Liver (tissue), 8 donors: ENCODE measurements at regions not wholly inside any gene's neighbourhood (a gene's known extent, or its start where the extent isn't known, plus 50 kb on each side); places are given as distances from the start of the nearest gene placed in this dataset.

ENCODE experiments used
- DNase-seq: peaks from one replicate; pipeline ENCODE4 v3.0.0-alpha.2; 2017; ENCODE audit warnings: low spot score
- H3K27ac ChIP-seq, 2 donors: one replicate each; pipeline ENCODE4 v1.7.0; 2013; ENCODE audit warnings: inconsistent platforms in 2 of 2, low read length in 2 of 2, control low read depth in 1 of 2, low read depth in 1 of 2, mild to moderate bottlenecking in 1 of 2
- H3K27me3 ChIP-seq, 4 donors: one replicate each; pipeline versions ENCODE4 v1.6.1 to v1.7.0; 2013; ENCODE audit warnings: low read length in 3 of 4, inconsistent platforms in 1 of 4, mild to moderate bottlenecking in 1 of 4, moderate library complexity in 1 of 4; ENCODE audit not compliant: control insufficient read depth in 4 of 4, insufficient read depth in 4 of 4
- H3K36me3 ChIP-seq, 4 donors: one replicate each; pipeline versions ENCODE4 v1.6.1 to v1.7.0; 2013; ENCODE audit warnings: low read length in 3 of 4, mild to moderate bottlenecking in 3 of 4, low read depth in 1 of 4, moderate library complexity in 1 of 4; ENCODE audit not compliant: control insufficient read depth in 4 of 4, insufficient read depth in 3 of 4
- H3K4me1 ChIP-seq, 4 donors: one replicate each; pipeline versions ENCODE4 v1.6.1 to v1.7.0; 2013; ENCODE audit warnings: low read length in 3 of 4, mild to moderate bottlenecking in 3 of 4, moderate library complexity in 1 of 4; ENCODE audit not compliant: control insufficient read depth in 4 of 4, insufficient read depth in 4 of 4
- H3K4me3 ChIP-seq, 3 donors: one replicate each; pipeline versions ENCODE4 v1.6.1 to v1.7.0; 2013; ENCODE audit warnings: low read length in 3 of 3, control low read depth in 1 of 3, low read depth in 1 of 3, mild to moderate bottlenecking in 1 of 3
- H3K9ac ChIP-seq, 2 donors: one replicate each; pipeline ENCODE4 v1.7.0; 2013; ENCODE audit warnings: low read length in 2 of 2, mild to moderate bottlenecking in 2 of 2, moderate library complexity in 2 of 2, control low read depth in 1 of 2, low read depth in 1 of 2
- H3K9me3 ChIP-seq, 4 donors: one replicate each; pipeline versions ENCODE4 v1.6.1 to v1.7.0; 2013; ENCODE audit warnings: low read length in 3 of 4; ENCODE audit not compliant: control insufficient read depth in 4 of 4
- CTCF ChIP-seq: fragments of 150-350 bp; IDR thresholded peaks from 2 replicates; pipeline ENCODE4 v1.5.1; 2017; ENCODE audit warnings: improper control_type of control experiment, low read depth, low read length; ENCODE audit not compliant: missing input control
- EGR1 ChIP-seq, 2 donors: IDR thresholded peaks; 2 replicates each; pipeline ENCODE4 v1.6.1; 2016 to 2018; ENCODE audit warnings: antibody characterized with exemption in 2 of 2, low read depth in 2 of 2
- FOXA1 ChIP-seq: IDR thresholded peaks from 2 replicates; pipeline ENCODE4 v1.6.1; 2016; ENCODE audit warnings: antibody characterized with exemption
- FOXA2 ChIP-seq: IDR thresholded peaks from 2 replicates; pipeline ENCODE4 v1.6.1; 2016; ENCODE audit warnings: antibody characterized with exemption
- GABPA ChIP-seq, 2 donors: IDR thresholded peaks in 1 of 2; conservative IDR thresholded peaks in 1 of 2; 2 replicates each; pipeline ENCODE4 v1.6.1; 2016; ENCODE audit warnings: antibody characterized with exemption in 2 of 2, mild to moderate bottlenecking in 1 of 2, moderate library complexity in 1 of 2
- HNF4A ChIP-seq, 2 donors: conservative IDR thresholded peaks; 2 replicates each; pipeline ENCODE4 v1.6.1; 2016; ENCODE audit warnings: antibody characterized with exemption in 2 of 2, mild to moderate bottlenecking in 2 of 2
- HNF4G ChIP-seq: IDR thresholded peaks from 2 replicates; pipeline ENCODE4 v1.6.1; 2016; ENCODE audit warnings: antibody characterized with exemption
- JUND ChIP-seq, 2 donors: IDR thresholded peaks; 2 replicates each; pipeline ENCODE4 v1.6.1; 2016; ENCODE audit warnings: antibody characterized with exemption in 2 of 2
- MAX ChIP-seq: IDR thresholded peaks from 2 replicates; pipeline ENCODE4 v1.6.1; 2016; ENCODE audit warnings: antibody characterized with exemption
- NR2F2 ChIP-seq: IDR thresholded peaks from 2 replicates; pipeline ENCODE4 v1.6.1; 2016; ENCODE audit warnings: antibody characterized with exemption
- RAD21 ChIP-seq, 2 donors: IDR thresholded peaks; 2 replicates each; pipeline ENCODE4 v1.6.1; 2016; ENCODE audit warnings: antibody characterized with exemption in 2 of 2, mild to moderate bottlenecking in 2 of 2
- REST ChIP-seq: IDR thresholded peaks from 2 replicates; pipeline ENCODE4 v1.6.1; 2016; ENCODE audit warnings: antibody characterized with exemption, mild to moderate bottlenecking
- RXRA ChIP-seq, 2 donors: IDR thresholded peaks; 2 replicates each; pipeline ENCODE4 v1.6.1; 2017 to 2018; ENCODE audit warnings: antibody characterized with exemption in 2 of 2, mild to moderate bottlenecking in 1 of 2
- SP1 ChIP-seq: IDR thresholded peaks from 2 replicates; pipeline ENCODE4 v1.6.1; 2018; ENCODE audit warnings: antibody characterized with exemption, mild to moderate bottlenecking
- TAF1 ChIP-seq: conservative IDR thresholded peaks from 2 replicates; pipeline ENCODE4 v1.6.1; 2016; ENCODE audit warnings: antibody characterized with exemption, mild to moderate bottlenecking
- YY1 ChIP-seq: IDR thresholded peaks from 2 replicates; pipeline ENCODE4 v1.6.1; 2016; ENCODE audit warnings: antibody characterized with exemption, mild to moderate bottlenecking
- WGBS: extraction: QIAGEN DNeasy Blood & Tissue Kit; methylation state at CpG from one replicate; pipeline ENCODE4 v1.1.7; 2013; 5-methylcytosine and 5-hydroxymethylcytosine counted together
- TF ChIP-seq, protein P1 (sequence below): IDR thresholded peaks from 2 replicates; pipeline ENCODE4 v1.6.1; 2016; ENCODE audit warnings: antibody characterized with exemption
- donor health status: healthy.
- donor health status: healthy.
- donor health status: healthy.
- donor health status: healthy.
- donor health status: healthy.

DNA sequence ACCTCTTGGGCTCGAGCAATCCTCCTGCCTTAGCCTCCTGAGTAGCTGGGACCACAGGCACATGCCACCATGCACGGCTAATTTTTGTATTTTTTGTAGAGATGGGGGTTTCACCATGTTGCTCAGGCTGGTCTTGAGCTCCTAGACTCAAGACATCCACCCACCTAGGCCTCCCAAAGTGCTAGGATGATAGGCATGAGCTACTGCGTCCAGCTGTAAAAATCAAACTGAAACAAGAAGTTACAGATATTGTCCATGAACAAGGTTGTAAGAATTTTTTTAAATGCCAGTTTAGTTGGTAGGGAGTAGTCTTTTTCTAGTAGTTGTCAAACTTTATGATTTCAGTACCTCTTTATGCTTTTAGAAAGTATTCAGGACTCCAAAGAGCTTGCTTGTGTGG is 424.4 kb upstream of the PMFBP1 start:
- no peaks in the 10 kb centered on the region for H3K9me3 ChIP-seq
- no peak overlapping the region for H3K4me3 ChIP-seq
- H3K27ac ChIP-seq: no peak overlapping the region
- TF ChIP-seq GABPA (IDR thresholded peaks at IDR 0.05 in 1 of 2, conservative IDR thresholded peaks at IDR 0.05 in 1 of 2) (no peak), RAD21 (IDR thresholded peaks at IDR 0.05) (no peak), YY1 (no peak), MAX (no peak), TAF1 (no peak), HNF4A (conservative IDR thresholded peaks at IDR 0.05) (no peak), FOXA1 (no peak), REST (no peak), NR2F2 (no peak), SP1 (no peak), CTCF (no peak), JUND (IDR thresholded peaks at IDR 0.05) (no peak), EGR1 (IDR thresholded peaks at IDR 0.05; ENCODE audit: low read depth in 2 of 2) (no peak), HNF4G (no peak), FOXA2 (no peak)
- TF ChIP-seq, protein P1, sequence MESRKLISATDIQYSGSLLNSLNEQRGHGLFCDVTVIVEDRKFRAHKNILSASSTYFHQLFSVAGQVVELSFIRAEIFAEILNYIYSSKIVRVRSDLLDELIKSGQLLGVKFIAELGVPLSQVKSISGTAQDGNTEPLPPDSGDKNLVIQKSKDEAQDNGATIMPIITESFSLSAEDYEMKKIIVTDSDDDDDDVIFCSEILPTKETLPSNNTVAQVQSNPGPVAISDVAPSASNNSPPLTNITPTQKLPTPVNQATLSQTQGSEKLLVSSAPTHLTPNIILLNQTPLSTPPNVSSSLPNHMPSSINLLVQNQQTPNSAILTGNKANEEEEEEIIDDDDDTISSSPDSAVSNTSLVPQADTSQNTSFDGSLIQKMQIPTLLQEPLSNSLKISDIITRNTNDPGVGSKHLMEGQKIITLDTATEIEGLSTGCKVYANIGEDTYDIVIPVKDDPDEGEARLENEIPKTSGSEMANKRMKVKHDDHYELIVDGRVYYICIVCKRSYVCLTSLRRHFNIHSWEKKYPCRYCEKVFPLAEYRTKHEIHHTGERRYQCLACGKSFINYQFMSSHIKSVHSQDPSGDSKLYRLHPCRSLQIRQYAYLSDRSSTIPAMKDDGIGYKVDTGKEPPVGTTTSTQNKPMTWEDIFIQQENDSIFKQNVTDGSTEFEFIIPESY: no peak
- DNase-seq: no peak
- WGBS: 96% methylated on average over 3 of the region's 3 CpGs
- no peaks in the 10 kb centered on the region for H3K36me3 ChIP-seq
- H3K9ac ChIP-seq: no peak overlapping the region
- H3K27me3 ChIP-seq: no peaks in the 10 kb centered on the region
- H3K4me1 ChIP-seq: no peaks in the 10 kb centered on the region

- Histone ChIP-seq H3K4me1 (no peaks in the 10 kb centered on the region), H3K27me3 (no peaks in the 10 kb centered on the region), H3K9ac (no peak overlapping the region), H3K4me3 (no peak overlapping the region), H3K36me3 (no peaks in the 10 kb centered on the region), H3K9me3 (no peaks in the 10 kb centered on the region), H3K27ac (no peak overlapping the region)
- WGBS: 91% methylated on average over 2 of the region's 2 CpGs
- DNase-seq: no peak
- TF ChIP-seq YY1 (no peak), TAF1 (no peak), HNF4A (conservative IDR thresholded peaks at IDR 0.05) (no peak), EGR1 (IDR thresholded peaks at IDR 0.05; ENCODE audit: low read depth in 2 of 2) (no peak), RXRA (IDR thresholded peaks at IDR 0.05) (no peak), JUND (IDR thresholded peaks at IDR 0.05) (no peak), FOXA1 (no peak), HNF4G (no peak), MAX (no peak), FOXA2 (no peak), SP1 (no peak), GABPA (IDR thresholded peaks at IDR 0.05 in 1 of 2, conservative IDR thresholded peaks at IDR 0.05 in 1 of 2) (no peak), CTCF (no peak)
- TF ChIP-seq, protein P1: no peak
Observed at GRCh38 chr16:72590151-72590937, 418.4 kb upstream of the PMFBP1 start.
